GM12878 (cell line): ENCODE measurements at regions not wholly inside any gene's neighbourhood (a gene's known extent, or its start where the extent isn't known, plus 50 kb on each side); places are given as distances from the start of the nearest gene placed in this dataset.

Experiments
- ATAC-seq: fragments of 200-7000 bp; cut with Tn5 transposase; 3 replicates; pipeline ENCODE4 v1.9.1; 2020; ENCODE audit warnings: mild to moderate bottlenecking, moderate library complexity
- BruUV-seq: library from RNA; stranded (reverse); fragments of 400-500 nt; replicated peaks from 2 replicates; lab custom pipeline; 2021; lab: Mats Ljungman, UMichigan
- CTCF ChIA-PET: fragments of 300-600 bp; sonication (Branson Sonifier 250); formaldehyde crosslinking; extraction: SDS; loops from one replicate; lab custom pipeline; 2021; ENCODE audit warnings: inconsistent platforms; lab: Yijun Ruan, JAX
- POLR2A ChIA-PET: fragments of 350-600 bp; formaldehyde crosslinking; extraction: SDS; loops from one replicate; lab custom pipeline; 2021; ENCODE audit warnings: inconsistent platforms; lab: Charles Lee
- RAD21 ChIA-PET: fragments of 300-600 bp; sonication (Branson Sonifier 250); formaldehyde crosslinking; loops from one replicate; lab custom pipeline; 2023; ENCODE audit warnings: antibody characterized with exemption; ENCODE audit not compliant: unreplicated experiment; lab: Charles Lee
- SMC1A ChIA-PET: fragments of 300-600 bp; sonication (Branson Sonifier 250); formaldehyde crosslinking; loops from one replicate; lab custom pipeline; 2023; ENCODE audit not compliant: unreplicated experiment, uncharacterized antibody; lab: Charles Lee
- DNase-seq: peaks from one replicate; pipeline ENCODE4 v3.0.0-alpha.2; 2011; ENCODE audit warnings: low read depth, low spot score
- FAIRE-seq: peaks from 3 replicates; lab custom pipeline; 2011; peaks lifted over from hg19 to GRCh38; lab: Jason Lieb, UNC
- H2AFZ ChIP-seq: 2 replicates; pipeline ENCODE4 v1.6.0; 2011; ENCODE audit warnings: low read depth, low read length, control low read depth; ENCODE audit not compliant: control insufficient read depth
- H3K27ac ChIP-seq: 2 replicates; pipeline ENCODE4 v1.5.1; 2011; ENCODE audit warnings: control low read depth; ENCODE audit not compliant: control insufficient read depth, insufficient read depth
- H3K27me3 ChIP-seq, 2 experiments: replicated peaks in 1 of 2; 2 replicates each; pipeline versions ENCODE4 v1.6.0 to v1.6.1; 2011; ENCODE audit warnings: low read length in 1 of 2; ENCODE audit not compliant: control insufficient read depth in 2 of 2, insufficient read depth in 2 of 2
- H3K36me3 ChIP-seq, 2 experiments: 2 replicates each; pipeline ENCODE4 v1.5.1; 2011; ENCODE audit warnings: low read length in 1 of 2; ENCODE audit not compliant: control insufficient read depth in 2 of 2, insufficient read depth in 2 of 2
- H3K4me1 ChIP-seq: 2 replicates; pipeline ENCODE4 v1.6.1; 2011; ENCODE audit warnings: mild to moderate bottlenecking, low read length, moderate library complexity, mixed read lengths; ENCODE audit not compliant: control insufficient read depth, insufficient read depth
- H3K4me2 ChIP-seq: 2 replicates; pipeline ENCODE4 v1.6.0; 2011; ENCODE audit warnings: control low read depth; ENCODE audit not compliant: control insufficient read depth, insufficient read depth
- H3K4me3 ChIP-seq: fragments of 200-600 bp; sonication (generic); 2 replicates; pipeline ENCODE4 v1.5.1; 2016
- H3K79me2 ChIP-seq: 2 replicates; pipeline ENCODE4 v1.6.0; 2011; ENCODE audit warnings: low read length; ENCODE audit not compliant: control insufficient read depth, insufficient read depth
- H3K9ac ChIP-seq: 2 replicates; pipeline ENCODE4 v1.8.0; 2011; ENCODE audit warnings: low read length, control low read depth, mixed read lengths; ENCODE audit not compliant: control insufficient read depth, insufficient read depth
- H3K9me3 ChIP-seq: replicated peaks from 3 replicates; pipeline ENCODE4 v1.5.1; 2011; ENCODE audit warnings: mild to moderate bottlenecking, low read length; ENCODE audit not compliant: control insufficient read depth, insufficient read depth
- H4K20me1 ChIP-seq: 2 replicates; pipeline ENCODE4 v1.6.0; 2011; ENCODE audit not compliant: control insufficient read depth, insufficient read depth
- CEBPB ChIP-seq, 2 experiments: fragments of 150-350 bp in 1 of 2; IDR thresholded peaks; 2 replicates each; pipeline ENCODE4 v1.6.1; 2012 to 2014; ENCODE audit warnings: low read depth in 2 of 2, low read length in 2 of 2, borderline replicate concordance in 1 of 2, inconsistent platforms in 1 of 2
- CHD2 ChIP-seq: IDR thresholded peaks from 2 replicates; pipeline ENCODE4 v1.6.1; 2011; ENCODE audit warnings: low read depth, low read length, improper control_type of control experiment, borderline replicate concordance
- CTCF ChIP-seq, 3 experiments: IDR thresholded peaks in 2 of 3; conservative IDR thresholded peaks in 1 of 3; 2 replicates each; pipeline ENCODE4 v1.5.1; 2011; ENCODE audit warnings: low read depth in 3 of 3, low read length in 3 of 3, mild to moderate bottlenecking in 3 of 3, control low read depth in 2 of 3, moderate library complexity in 2 of 3, inconsistent platforms in 1 of 3, mixed read lengths in 1 of 3; ENCODE audit not compliant: control insufficient read depth in 2 of 3, insufficient read depth in 1 of 3; ENCODE audit errors: extremely low read depth in 1 of 3
- E2F4 ChIP-seq: IDR thresholded peaks from 2 replicates; pipeline ENCODE4 v1.6.1; 2012; ENCODE audit warnings: low read depth, low read length, improper control_type of control experiment
- ELK1 ChIP-seq: IDR thresholded peaks from 2 replicates; pipeline ENCODE4 v1.6.1; 2012; ENCODE audit warnings: low read depth, low read length, improper control_type of control experiment
- EP300 ChIP-seq, 2 experiments: fragments of 150-350 bp in 1 of 2; IDR thresholded peaks; 2 replicates each; pipeline ENCODE4 v1.6.1; 2011 to 2012; ENCODE audit warnings: low read depth in 2 of 2, low read length in 2 of 2, borderline replicate concordance in 1 of 2, improper control_type of control experiment in 1 of 2, inconsistent platforms in 1 of 2; ENCODE audit not compliant: control insufficient read depth in 1 of 2
- MXI1 ChIP-seq: fragments of 150-350 bp; IDR thresholded peaks from 2 replicates; pipeline ENCODE4 v1.6.1; 2011; ENCODE audit warnings: low read depth, mild to moderate bottlenecking, inconsistent platforms, low read length, improper control_type of control experiment
- MYC ChIP-seq: IDR thresholded peaks from 2 replicates; pipeline ENCODE4 v1.6.1; 2011; ENCODE audit warnings: mild to moderate bottlenecking, low read length, moderate library complexity, inconsistent platforms; ENCODE audit not compliant: insufficient read depth, insufficient replicate concordance, insufficient read length, severe bottlenecking
- PML ChIP-seq: IDR thresholded peaks from 2 replicates; pipeline ENCODE4 v1.6.1; 2012; ENCODE audit warnings: low read length, inconsistent platforms
- ZBTB33 ChIP-seq: fragments of 450-650 bp; IDR thresholded peaks from 2 replicates; pipeline ENCODE4 v1.6.1; 2017; ENCODE audit warnings: mild to moderate bottlenecking
- ZNF217 ChIP-seq: fragments of 450-650 bp; IDR thresholded peaks from 2 replicates; pipeline ENCODE4 v1.6.1; 2017; ENCODE audit warnings: antibody characterized with exemption, mild to moderate bottlenecking
- ZNF384 ChIP-seq: IDR thresholded peaks from 2 replicates; pipeline ENCODE4 v1.6.1; 2012; ENCODE audit warnings: low read depth, mild to moderate bottlenecking, low read length, improper control_type of control experiment, borderline replicate concordance
- ZZZ3 ChIP-seq: IDR thresholded peaks from 2 replicates; pipeline ENCODE4 v1.6.1; 2011; ENCODE audit warnings: low read depth; ENCODE audit not compliant: control insufficient read depth, insufficient read length
- WGBS: methylation state at CpG from one replicate; pipeline ENCODE4 v1.1.6; 2016; ENCODE audit warnings: low lambda C conversion rate; ENCODE audit not compliant: insufficient replicate concordance, insufficient coverage; ENCODE audit errors: missing lambda C conversion rate; 5-methylcytosine and 5-hydroxymethylcytosine counted together
- in situ Hi-C: fragments of 300-500 bp; cut with MboI; formaldehyde crosslinking; loops from 9 replicates; pipeline ENCODE4 v1.14.3; 2018; ENCODE audit warnings: mixed read lengths
- intact Hi-C: fragments of 100-400 bp; cut with micrococcal nuclease; formaldehyde crosslinking; loops from one replicate; pipeline ENCODE4 v1.14.2; 2022; ENCODE audit not compliant: unreplicated experiment

- H3K79me2 ChIP-seq: no peaks in the 10 kb centered on the region
- H3K27me3 ChIP-seq: no peaks in the 10 kb centered on the region
- no peak for FAIRE-seq
- TF ChIP-seq ZZZ3 (no peak), ZBTB33 (no peak), MYC (no peak), CTCF (IDR thresholded peaks at IDR 0.05 in 2 of 3, conservative IDR thresholded peaks at IDR 0.05 in 1 of 3; ENCODE audit: control insufficient read depth in 2 of 3, extremely low read depth in 1 of 3, insufficient read depth in 1 of 3, low read depth in 3 of 3, low read length in 3 of 3) (no peak), ZNF217 (no peak), ZNF384 (no peak), ELK1 (no peak), MXI1 (no peak), E2F4 (no peak), PML (no peak), EP300 (IDR thresholded peaks at IDR 0.05; ENCODE audit: borderline replicate concordance in 1 of 2, control insufficient read depth in 1 of 2, low read depth in 2 of 2, low read length in 2 of 2) (no peak), CHD2 (no peak), CEBPB (IDR thresholded peaks at IDR 0.05; ENCODE audit: borderline replicate concordance in 1 of 2, low read depth in 2 of 2, low read length in 2 of 2) (no peak)
- no peak overlapping the region for H3K4me2 ChIP-seq
- no peak for DNase-seq
- ATAC-seq: no peak
- in situ Hi-C loops (no loop called here), intact Hi-C loops (no loop called here)
- no peak overlapping the region for H3K27ac ChIP-seq
- no TSS peak for BruUV-seq
- ChIA-PET SMC1A (interaction anchor here (0.9 kb wide), 1 partner anchor 31 kb away, joined by 3 read pairs; no protein-coding TSS in a partner anchor), POLR2A (no interaction called here), CTCF (no interaction called here), RAD21 (interaction anchor here (1.4 kb wide), 1 partner anchor 142 kb away, joined by 5 read pairs; no protein-coding TSS in a partner anchor)
- 13% methylated on average over 11 of the region's 11 CpGs for WGBS
- H2AFZ ChIP-seq: peak overlapping the region; percentile 42
- no peak overlapping the region for H3K9ac ChIP-seq
- H3K4me3 ChIP-seq: no peak overlapping the region
- H4K20me1 ChIP-seq: no peaks in the 10 kb centered on the region
- no peaks in the 10 kb centered on the region; the same call in 2 of the 3 replicates for H3K9me3 ChIP-seq
- H3K4me1 ChIP-seq: no peaks in the 10 kb centered on the region
- H3K36me3 ChIP-seq: no peaks in the 10 kb centered on the region
Measured at GRCh38 chr15:96180087-96180748, 150.3 kb upstream of the NR2F2 start.
